Fibroblast of lung (primary cell): ENCODE measurements at regions not wholly inside any gene's neighbourhood (a gene's known extent, or its start where the extent isn't known, plus 50 kb on each side); places are given as distances from the start of the nearest gene placed in this dataset.

Source experiments
- CTCF ChIP-seq, 2 donors: IDR thresholded peaks in 1 of 2; conservative IDR thresholded peaks in 1 of 2; 1 replicate in 1 of 2; 2 replicates in 1 of 2; pipeline ENCODE4 v1.5.1; 2011 to 2012; ENCODE audit warnings: low read length in 2 of 2, control low read depth in 1 of 2, inconsistent platforms in 1 of 2, low read depth in 1 of 2, mild to moderate bottlenecking in 1 of 2
- EZH2 ChIP-seq: IDR thresholded peaks from 2 replicates; pipeline ENCODE4 v1.5.1; 2012; ENCODE audit warnings: low read length, control low read depth, mild to moderate bottlenecking; ENCODE audit errors: missing control alignments

- TF ChIP-seq CTCF (conservative IDR thresholded peaks at IDR 0.05 in 1 of 2, IDR thresholded peaks at IDR 0.05 in 1 of 2; ENCODE audit: low read depth in 1 of 2, low read length in 2 of 2) = no peak
- TF ChIP-seq EZH2 = no peak
Observed at GRCh38 chr10:6787718-6788117, 207.6 kb upstream of the PRKCQ start.
